DND-41 (cell line): ENCODE measurements at regions not wholly inside any gene's neighbourhood (a gene's known extent, or its start where the extent isn't known, plus 50 kb on each side); places are given as distances from the start of the nearest gene placed in this dataset.

Source experiments
- ATAC-seq: fragments of 200-7000 bp; cut with Tn5 transposase; 3 replicates; pipeline ENCODE4 v1.9.1; 2021; ENCODE audit warnings: low read depth; ENCODE audit not compliant: insufficient read depth
- DNase-seq: peaks from one replicate; pipeline ENCODE4 v3.0.0-alpha.2; 2020
- H2AFZ ChIP-seq: 2 replicates; pipeline ENCODE4 v1.6.0; 2012; ENCODE audit warnings: low read depth, low read length
- H3K27ac ChIP-seq: 2 replicates; pipeline ENCODE4 v1.5.1; 2012; ENCODE audit warnings: low read length, inconsistent platforms
- H3K27me3 ChIP-seq: fragments of 200-600 bp; sonication (generic); 2 replicates; pipeline ENCODE4 v1.6.0; 2012; ENCODE audit warnings: low read length, mild to moderate bottlenecking, inconsistent platforms; ENCODE audit not compliant: insufficient read depth, poor library complexity
- H3K36me3 ChIP-seq: 2 replicates; pipeline ENCODE4 v1.5.1; 2012; ENCODE audit warnings: low read length, inconsistent platforms; ENCODE audit not compliant: insufficient read depth
- H3K4me1 ChIP-seq: 2 replicates; pipeline ENCODE4 v1.5.1; 2012; ENCODE audit warnings: mild to moderate bottlenecking, low read length; ENCODE audit not compliant: insufficient read depth
- H3K4me2 ChIP-seq: 2 replicates; pipeline ENCODE4 v1.6.0; 2012; ENCODE audit warnings: mild to moderate bottlenecking, moderate library complexity, low read length, inconsistent platforms; ENCODE audit not compliant: insufficient read depth
- H3K4me3 ChIP-seq, 2 experiments: fragments of 200-600 bp in 1 of 2; shearing (Covaris generic) in 1 of 2; 2 replicates each; pipeline ENCODE4 v1.5.1; 2012 to 2016; ENCODE audit warnings: inconsistent platforms in 2 of 2, low read length in 2 of 2, mild to moderate bottlenecking in 2 of 2, low read depth in 1 of 2, moderate library complexity in 1 of 2
- H3K79me2 ChIP-seq: 2 replicates; pipeline ENCODE4 v1.6.0; 2012; ENCODE audit warnings: low read length, inconsistent platforms; ENCODE audit not compliant: insufficient read depth
- H3K9ac ChIP-seq: 2 replicates; pipeline ENCODE4 v1.6.0; 2012; ENCODE audit warnings: low read depth, mild to moderate bottlenecking, inconsistent platforms, low read length, moderate library complexity
- H3K9me3 ChIP-seq: 2 replicates; pipeline ENCODE4 v1.5.1; 2012; ENCODE audit warnings: low read length, moderate library complexity, mild to moderate bottlenecking, inconsistent platforms; ENCODE audit not compliant: insufficient read depth, severe bottlenecking
- H4K20me1 ChIP-seq: 2 replicates; pipeline ENCODE4 v1.6.0; 2012; ENCODE audit warnings: low read length; ENCODE audit not compliant: insufficient read depth
- CTCF ChIP-seq: IDR thresholded peaks from 2 replicates; pipeline ENCODE4 v1.5.1; 2012; ENCODE audit warnings: borderline replicate concordance, low read length, moderate library complexity, mild to moderate bottlenecking; ENCODE audit not compliant: poor library complexity, severe bottlenecking; ENCODE audit errors: extremely low read depth
- EZH2 ChIP-seq: IDR thresholded peaks from 3 replicates; pipeline ENCODE4 v1.6.1; 2012; ENCODE audit warnings: borderline replicate concordance, low read depth, mild to moderate bottlenecking, moderate library complexity, low read length, inconsistent platforms; ENCODE audit not compliant: severe bottlenecking

DNA sequence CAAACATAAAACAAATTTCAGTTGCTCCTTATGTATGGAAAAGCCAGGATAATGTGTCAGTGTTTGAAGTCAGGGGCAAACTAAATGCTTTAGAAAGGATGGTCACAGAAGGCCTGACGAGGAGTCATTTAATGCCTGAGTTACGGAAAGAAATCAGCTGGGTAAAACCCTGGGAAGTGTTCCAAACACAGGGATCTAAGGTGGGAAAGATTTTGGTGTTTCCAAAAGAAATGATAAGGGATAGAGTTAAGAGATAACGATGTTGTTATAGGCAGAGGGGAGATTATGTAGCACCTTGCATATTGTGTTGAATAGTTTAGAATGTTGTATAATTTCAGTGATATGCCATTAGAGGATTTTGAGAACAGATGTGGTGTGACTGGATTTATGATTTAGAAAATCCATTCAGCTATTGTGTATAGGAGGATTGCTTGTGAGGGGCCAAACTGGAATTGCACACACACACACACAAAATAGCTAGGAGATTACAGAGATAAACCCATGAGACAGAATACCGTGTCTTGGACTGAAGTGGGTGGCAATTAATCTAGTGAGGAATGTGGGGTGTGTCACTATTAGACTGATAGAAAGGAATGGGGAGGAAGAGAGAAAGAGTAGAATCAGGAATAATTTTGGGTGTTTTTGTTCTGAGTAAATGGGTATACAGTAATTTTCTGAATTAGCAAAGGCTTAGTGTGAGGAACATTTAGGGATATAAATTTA, 274.2 kb upstream of the DAB2 start:
- Histone ChIP-seq H3K36me3 (no peaks in the 10 kb centered on the region), H3K4me3 (no peak overlapping the region), H3K9ac (no peak overlapping the region), H2AFZ (no peak overlapping the region), H3K4me2 (no peak overlapping the region), H3K9me3 (no peaks in the 10 kb centered on the region), H3K27ac (no peak overlapping the region), H3K79me2 (no peaks in the 10 kb centered on the region), H3K27me3 (peaks cover 5% of the 10 kb centered on the region), H3K4me1 (no peaks in the 10 kb centered on the region), H4K20me1 (no peaks in the 10 kb centered on the region)
- DNase-seq: no peak
- no peak for ATAC-seq
- no peak for TF ChIP-seq CTCF
- TF ChIP-seq EZH2: no peak

DNA sequence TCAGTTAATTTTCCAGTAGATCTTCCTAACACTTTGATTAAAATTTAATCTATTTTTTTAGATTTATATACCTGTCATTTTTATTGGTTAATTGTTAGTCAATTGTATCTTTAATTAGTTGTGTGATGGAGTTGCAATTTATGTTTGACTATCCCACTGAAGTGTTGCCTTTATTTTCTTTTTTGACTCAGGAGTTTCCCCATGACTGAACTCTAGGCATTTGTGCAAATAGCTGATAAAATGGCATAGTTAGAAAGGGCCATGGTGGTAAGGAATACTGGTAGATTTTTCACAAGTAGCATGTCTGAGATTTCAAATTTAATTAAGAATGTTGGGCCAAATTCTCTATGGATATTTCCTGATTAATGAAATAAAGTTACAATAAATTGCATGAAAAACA, 273.1 kb upstream of the DAB2 start:
- H3K4me2 ChIP-seq: no peak overlapping the region
- TF ChIP-seq CTCF (no peak), EZH2 (no peak)
- H3K36me3 ChIP-seq: no peaks in the 10 kb centered on the region
- H3K9me3 ChIP-seq: no peaks in the 10 kb centered on the region
- H4K20me1 ChIP-seq: no peaks in the 10 kb centered on the region
- no peak overlapping the region for H3K4me3 ChIP-seq
- H3K27ac ChIP-seq: no peak overlapping the region
- no peaks in the 10 kb centered on the region for H3K4me1 ChIP-seq
- no peak overlapping the region for H2AFZ ChIP-seq
- H3K9ac ChIP-seq: no peak overlapping the region
- peaks cover 5% of the 10 kb centered on the region for H3K27me3 ChIP-seq
- H3K79me2 ChIP-seq: no peaks in the 10 kb centered on the region
- ATAC-seq: no peak
- no peak for DNase-seq

- H3K4me1 ChIP-seq: no peaks in the 10 kb centered on the region
- H3K4me3 ChIP-seq: no peak overlapping the region
- no peak overlapping the region for H3K4me2 ChIP-seq
- DNase-seq (no peak), ATAC-seq (no peak)
- no peak overlapping the region for H3K27ac ChIP-seq
- no peak overlapping the region for H3K9ac ChIP-seq
- H2AFZ ChIP-seq: no peak overlapping the region
- TF ChIP-seq EZH2: no peak
- no peak for TF ChIP-seq CTCF
- H4K20me1 ChIP-seq: no peaks in the 10 kb centered on the region
- no peaks in the 10 kb centered on the region for H3K9me3 ChIP-seq
- H3K27me3 ChIP-seq: peaks cover 5% of the 10 kb centered on the region
- H3K36me3 ChIP-seq: no peaks in the 10 kb centered on the region
- H3K79me2 ChIP-seq: no peaks in the 10 kb centered on the region
These were observed 272.1 kb upstream of the DAB2 start for GRCh38 chr5:39696672-39697398.
